Activated CD4-positive, alpha-beta T cell treated with anti-CD3 and anti-CD28 coated beads, Interleukin-2, amount 50 U/mL, for 16 hours (primary cell): ENCODE measurements at regions not wholly inside any gene's neighbourhood (a gene's known extent, or its start where the extent isn't known, plus 50 kb on each side); places are given as distances from the start of the nearest gene placed in this dataset.

ENCODE experiments used
- DNase-seq: peaks from one replicate; pipeline ENCODE4 v3.0.0-alpha.2; 2020

DNA sequence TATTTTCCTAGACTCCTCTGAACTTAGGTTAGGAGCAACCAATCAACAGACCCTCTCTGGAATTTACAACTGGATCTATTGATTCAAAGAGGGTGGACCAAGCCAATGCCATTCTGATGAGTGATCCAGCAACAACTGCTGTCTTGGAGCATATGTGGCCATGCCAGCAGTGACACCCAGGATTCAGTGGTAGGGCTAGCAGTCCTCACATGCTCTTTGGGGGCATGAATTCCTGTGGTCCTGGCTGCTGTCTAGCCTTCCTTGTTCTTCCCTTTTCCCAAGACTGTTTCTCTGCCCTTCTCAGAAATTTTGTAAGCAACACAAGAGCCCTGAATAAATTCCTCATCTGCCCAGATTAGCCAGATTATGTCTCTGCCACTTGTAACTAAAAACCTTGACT lies 61.5 kb upstream of the GATB start:
- DNase-seq, result no peak

DNA sequence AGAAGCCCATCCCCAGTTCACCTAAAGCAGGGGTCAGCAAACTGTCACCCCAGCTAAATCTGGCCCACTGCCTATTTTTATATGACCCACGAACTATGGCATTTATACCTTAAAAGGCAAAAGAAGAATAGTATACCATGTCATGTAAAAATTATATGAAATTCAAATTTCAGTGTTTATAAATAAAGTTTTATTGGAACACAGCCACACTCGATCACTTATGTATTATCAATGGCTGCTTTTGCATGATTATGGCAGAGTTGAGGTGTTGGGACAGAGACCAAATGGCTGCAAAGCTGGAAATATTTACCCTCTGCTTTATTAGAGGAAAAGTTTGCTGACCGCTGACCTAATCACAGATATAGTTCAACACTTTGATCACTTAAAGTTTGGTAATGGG lies 59.2 kb upstream of the GATB start:
- DNase-seq, result no peak

DNA sequence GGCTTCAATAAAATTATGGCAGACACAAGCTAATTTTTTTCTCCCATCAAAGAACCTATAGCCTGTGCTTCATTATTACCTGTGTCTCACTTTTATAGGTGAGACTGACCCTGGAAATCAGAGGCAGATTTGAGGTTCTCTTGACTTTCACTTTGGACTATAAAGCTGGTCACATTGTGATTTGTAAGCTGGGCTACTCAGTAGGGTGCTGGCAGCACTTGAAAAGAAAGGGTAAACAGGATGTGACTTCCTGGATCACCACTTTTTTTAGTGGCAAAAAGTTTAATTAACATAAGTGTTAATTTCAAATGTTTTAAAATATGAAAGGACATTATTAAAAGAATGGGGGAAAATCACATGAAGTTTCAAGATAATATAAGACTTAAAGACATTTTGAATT lies 50.6 kb upstream of the GATB start:
- no peak for DNase-seq
